Activated naive CD4-positive, alpha-beta T cell (primary cell): ENCODE measurements at regions not wholly inside any gene's neighbourhood (a gene's known extent, or its start where the extent isn't known, plus 50 kb on each side); places are given as distances from the start of the nearest gene placed in this dataset.

ENCODE experiments used
- DNase-seq, 4 experiments: peaks; one replicate each; lab custom pipeline; 2025; lab: John Stamatoyannopoulos, UW

DNA sequence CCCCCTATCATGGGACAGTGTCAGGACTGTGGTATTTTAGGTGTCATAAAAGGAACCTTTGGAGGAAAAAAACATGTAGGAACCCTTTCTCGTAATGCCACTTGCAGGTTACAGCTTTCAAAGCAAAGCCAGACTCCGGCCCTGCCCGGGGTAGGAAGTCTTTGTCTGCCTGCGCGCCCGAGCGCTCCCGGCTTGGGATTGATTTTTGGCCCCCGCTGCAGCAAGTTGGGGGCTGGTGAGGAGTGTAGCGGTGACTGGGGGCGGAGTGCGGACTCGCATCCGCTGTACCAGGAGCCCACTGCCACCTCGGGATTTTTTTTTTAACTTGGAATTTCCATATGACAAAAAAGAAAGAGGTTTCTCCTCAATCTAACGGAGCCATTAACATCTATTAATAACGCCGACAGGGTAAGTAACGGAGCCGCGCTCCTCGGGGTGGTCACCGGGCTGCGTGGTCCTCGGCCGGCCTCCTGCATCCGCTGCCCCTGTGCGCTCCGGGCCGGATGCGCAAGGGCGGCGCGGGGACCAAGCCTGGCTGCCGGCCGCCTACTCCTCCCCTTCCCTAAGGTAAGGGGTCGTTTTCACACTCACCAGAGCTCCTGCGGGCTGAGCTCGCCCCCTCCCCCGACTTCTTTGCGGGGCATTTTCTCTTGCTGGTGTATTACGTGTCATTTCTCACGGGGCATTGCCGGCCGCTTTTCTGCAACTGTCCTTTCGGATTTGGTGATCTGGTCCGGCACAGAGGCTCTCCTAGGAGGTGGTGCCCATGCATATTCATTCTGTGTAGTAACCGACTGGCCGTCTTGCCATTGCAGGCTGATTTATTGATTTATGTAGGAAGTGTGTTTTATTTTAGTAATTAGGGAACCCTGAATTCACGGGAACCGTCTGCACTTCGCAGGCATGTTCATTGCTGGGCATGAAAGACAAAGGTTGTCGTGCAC lies 219.8 kb upstream of the TOPAZ1 start:
- no peak for DNase-seq

DNA sequence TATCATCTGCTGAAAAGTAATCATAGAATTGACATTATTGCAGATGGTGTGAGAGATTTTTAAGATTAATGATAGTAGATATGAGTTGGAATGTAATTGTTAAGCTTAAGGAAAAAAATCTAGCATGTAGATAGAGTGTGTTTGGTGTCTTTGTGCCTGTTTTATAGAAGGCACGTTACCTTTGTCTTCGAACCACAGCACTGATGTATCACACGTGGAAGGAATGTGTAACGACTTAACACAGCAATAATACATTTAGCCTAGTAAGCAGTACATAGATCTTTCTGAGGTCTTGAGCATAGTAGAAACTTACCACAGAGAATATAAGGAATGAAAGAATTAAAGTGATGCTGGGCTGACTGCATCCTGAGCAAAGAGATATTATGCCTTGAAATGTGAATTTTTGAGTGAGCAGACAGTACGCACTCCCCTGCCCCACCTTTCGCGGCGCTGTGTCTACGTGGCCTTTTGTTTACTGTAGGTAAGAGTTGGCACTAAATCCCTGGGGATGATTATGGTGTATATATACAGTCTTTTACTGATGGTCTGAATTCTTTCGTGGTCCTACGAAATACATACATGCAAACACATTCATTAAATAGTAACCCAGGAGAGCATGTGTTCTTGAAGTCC lies 217.6 kb upstream of the TOPAZ1 start:
- DNase-seq: no peak

DNA sequence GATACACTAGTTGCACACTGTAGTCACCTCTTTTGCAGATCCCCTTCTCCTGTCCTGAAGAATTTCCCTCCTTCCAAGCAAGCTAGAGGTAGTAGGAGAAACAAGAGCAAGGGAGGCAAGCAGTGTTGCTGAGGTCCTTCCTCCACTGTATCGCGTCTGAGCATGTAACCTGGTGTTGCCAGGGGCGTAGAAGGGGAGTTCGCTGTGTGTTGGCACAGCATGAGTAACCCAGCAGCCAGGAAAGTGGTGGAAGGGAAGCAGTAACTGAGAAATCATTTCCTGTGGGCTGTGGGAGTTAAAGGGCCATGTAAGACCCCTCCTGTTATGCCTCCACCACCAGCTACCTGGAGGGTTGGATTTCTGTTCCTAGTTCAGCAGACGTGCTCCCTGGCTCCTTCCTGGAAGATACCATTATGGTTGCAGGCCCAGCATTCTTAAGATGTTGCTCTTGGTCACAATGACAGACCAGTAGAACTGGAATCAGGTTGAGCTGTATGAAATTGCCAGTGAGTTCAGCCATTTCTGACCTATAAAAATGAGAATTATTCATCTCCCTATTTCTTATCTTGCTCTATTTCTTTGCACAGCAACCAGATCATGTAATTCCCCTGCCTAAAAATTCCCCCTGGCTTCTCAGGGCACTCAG lies 215.3 kb upstream of the TOPAZ1 start:
- no peak for DNase-seq

DNA sequence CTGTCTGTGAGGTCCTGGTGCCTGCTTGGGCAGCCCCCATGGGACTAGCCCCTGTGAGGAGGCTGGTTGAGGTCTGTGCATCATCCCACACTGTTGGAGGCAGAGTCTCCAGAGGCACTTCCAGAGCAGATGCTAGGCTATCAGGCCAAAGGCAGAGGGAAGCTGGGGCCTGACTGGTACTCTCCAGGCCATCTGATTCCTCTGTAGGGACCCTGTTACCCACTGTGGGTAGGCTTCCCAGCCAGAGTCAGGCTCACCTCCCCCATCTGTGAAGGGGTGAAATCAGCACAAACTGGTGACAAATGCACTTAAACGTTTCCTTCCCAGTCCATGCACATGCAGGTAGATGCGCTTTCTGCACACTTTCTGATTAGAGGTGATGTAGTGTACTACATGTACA lies 212.6 kb upstream of the TOPAZ1 start:
- no peak for DNase-seq

DNA sequence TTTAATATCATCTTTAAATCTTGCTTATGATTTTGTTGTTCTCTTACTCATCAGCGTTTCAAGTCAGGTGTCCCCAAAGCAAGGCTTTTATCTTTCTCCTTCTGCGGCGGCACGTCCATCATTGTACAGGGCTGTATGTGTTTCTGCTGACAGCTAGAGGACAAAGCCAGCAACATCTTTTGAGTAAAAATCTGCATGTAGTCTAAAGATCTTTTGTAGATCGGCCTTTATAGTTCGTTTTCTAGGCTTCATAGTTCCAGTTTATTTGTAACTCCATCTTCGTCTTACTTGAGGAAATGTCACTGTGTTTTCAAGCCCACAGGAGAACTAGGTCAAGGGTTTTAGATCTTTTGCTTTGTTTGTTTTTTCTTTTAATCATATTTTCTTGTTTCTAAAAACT lies 211.4 kb upstream of the TOPAZ1 start:
- DNase-seq: no peak

DNA sequence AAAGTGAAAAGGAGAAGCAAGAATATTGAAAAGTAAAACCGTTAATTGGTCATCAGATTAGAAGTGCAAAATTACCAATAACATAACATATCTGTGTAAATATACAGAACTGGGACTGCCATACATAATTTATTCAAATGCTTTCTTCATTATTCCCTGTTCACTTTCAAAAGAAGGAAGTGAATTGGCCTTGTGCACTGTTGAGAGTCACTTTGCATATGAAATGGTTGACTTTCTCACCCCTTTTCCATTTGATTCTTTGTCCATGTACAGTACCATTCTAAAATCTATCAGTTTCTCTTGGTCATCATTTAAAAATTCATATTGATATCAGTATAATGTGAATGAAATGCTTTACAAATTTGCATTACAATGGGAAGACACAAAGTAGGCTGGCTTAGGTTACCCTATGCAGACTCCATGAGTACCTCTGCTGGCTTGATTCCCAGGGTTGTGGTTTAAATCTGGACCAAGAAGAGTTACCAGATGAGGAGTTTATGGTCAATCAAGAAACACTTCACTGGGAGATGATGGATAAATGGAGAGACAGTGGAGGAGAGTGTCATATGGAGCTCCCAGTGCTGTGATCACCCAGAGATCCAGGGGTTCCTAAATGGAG lies 210.9 kb upstream of the TOPAZ1 start:
- DNase-seq: no peak

DNA sequence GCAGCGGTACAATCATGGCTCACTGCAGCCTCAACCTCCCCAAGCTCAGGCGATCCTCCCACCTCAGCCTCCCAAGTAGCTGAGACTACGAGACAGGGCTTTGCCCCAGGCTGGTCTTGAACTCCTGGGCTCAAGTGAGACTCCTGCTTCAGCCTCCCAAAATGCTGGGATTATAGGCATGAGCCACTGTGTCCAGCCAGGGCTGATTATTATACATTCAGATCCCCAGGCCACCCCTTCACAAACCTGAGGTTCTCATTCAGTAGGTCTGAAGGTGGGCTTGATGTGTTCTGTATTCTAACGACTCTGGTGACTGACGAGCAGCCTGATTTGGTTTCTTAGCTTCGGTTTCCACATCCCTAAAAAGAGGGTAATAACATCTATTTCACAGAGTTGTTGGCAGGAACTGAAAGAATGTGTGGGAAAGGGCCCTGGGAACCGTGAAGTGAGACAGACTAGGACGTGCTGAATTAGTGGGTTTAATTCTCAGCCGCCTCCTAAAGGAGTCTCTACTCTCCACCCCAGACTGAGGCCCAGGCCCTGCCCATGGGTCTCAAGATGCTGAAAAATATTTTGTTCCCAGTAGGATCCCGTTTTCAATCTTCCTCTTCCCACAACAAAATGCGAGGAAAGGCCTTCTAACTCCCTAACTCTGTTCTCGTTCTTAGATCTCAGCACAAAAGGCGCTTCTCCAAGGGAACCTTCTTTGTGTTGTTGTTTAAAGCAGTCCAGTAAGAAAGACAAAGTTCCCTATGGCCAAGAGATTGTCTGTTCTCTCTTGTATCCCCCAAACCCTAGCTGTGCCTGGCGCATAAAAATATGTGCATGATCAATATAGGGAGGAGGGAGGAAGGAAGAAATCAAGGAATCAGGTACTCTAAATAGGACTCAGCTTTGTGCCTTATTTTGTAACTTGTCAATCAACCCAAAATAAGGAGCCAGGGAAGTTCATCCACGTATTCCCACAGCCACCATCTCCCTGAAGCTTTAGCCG lies 210.0 kb upstream of the TOPAZ1 start:
- DNase-seq: no peak

DNA sequence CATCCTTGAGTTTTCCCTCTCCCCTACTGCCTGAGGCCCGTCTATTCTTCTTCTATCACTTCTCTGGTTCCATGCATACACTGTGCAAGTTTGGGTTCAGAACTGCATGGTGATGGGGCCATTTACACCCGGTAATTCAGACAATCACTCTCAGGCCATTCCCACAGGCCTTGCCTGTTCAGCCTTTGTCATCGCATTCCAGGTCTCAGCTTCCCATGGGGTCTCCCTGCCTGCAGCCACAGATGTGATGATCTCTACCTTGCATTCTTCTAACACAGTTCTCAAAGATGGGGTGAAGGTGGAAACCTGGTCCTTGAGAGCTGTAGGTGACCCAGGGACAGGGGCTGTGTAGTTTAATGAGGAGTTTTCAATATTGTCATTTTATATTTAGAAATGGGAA lies 209.2 kb upstream of the TOPAZ1 start:
- DNase-seq: no peak

DNA sequence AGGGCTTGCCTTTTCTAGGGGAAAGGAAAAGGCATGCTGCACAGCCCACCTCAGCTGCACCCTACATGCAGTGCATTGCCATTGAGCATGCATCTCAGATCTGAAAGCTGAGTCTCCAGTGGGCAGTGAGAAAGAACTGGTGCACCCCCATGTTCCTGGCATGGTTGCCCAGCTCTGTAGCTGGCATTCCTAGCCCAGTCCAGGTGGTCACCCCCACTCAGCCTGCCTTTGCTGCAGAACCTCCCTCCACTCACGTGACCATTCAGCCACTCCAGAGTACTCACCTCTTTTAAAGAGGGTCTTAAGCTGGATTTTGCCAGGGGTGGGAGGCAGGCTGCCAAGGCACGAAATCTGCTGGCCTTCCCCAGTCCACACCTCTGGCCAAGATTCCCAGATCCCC lies 208.6 kb upstream of the TOPAZ1 start:
- no peak for DNase-seq

DNA sequence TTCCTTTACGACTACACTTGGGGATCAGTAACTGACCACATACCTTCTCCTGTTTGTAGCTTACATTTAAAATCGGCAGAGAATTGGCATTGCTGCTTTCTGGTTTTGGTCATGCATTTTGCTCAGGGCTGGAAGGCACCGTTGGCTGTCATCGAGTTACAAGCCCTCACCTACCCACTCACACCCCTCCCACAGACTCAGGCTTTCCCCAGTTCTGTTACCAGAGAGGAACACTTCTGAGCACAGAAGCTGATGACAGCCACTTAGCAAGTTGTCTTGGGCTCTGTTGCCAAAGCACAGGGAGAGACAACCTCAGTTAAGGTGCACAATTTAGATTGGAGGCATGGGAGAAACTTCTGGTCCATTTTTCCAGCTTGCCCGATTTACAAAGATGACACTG lies 204.8 kb upstream of the TOPAZ1 start:
- no peak for DNase-seq

DNA sequence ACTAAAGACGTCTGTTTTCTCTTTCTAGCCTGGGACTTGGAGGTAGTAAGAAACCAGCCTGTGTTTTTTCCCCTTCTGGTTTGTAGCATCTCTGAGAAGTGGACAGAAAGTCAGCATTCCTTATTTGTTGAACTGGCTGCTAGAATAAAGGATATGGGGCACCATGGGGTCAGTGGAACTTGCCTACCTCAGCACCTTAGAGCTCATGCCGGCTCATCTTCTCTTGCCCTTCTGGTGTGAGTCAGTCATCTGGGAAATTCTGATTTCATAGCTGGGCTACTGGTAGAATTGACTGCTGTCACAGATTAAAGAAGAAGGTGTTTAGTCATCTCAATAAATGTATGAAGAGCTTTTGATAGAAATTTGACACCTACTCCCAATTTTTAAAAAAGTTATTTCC lies 202.7 kb upstream of the TOPAZ1 start:
- DNase-seq: no peak

DNA sequence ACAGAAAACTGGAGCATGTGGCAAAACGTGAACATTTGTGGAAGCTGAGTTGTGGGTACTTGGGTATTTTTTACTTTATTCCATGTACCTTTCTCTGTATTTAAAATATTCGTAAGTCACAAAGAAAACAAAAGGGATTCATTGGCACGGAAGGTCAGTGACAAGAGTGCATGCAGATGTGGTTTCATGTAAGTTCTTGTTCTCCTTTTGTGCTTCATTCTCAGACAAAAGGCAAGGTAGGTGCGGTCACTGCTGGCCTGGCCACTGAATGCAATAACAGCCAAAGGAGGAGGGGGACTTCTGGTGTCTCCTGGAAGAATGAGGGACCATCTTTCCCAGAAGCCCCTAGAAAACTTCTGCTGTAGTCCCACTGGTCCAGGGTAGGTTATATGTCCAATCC lies 200.0 kb upstream of the TOPAZ1 start:
- no peak for DNase-seq

DNA sequence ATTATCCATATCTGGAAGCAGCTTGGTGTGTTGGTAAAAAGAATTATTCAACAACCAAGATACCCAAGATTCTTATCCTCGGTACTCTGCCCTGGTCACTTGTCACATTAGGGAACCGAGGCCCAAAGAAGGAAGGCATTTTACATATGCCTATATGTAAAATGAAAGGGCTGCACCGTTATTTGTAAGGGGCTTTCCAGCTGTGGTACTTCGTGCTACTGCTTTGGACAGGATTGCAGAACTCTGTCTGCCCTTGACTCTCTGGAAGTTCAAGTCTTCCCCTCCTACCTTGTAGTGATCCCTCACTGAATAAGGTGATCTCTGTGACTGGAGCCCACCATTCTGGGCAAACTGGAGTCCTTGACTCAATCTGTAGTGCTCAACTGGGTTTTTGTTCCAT lies 198.9 kb upstream of the TOPAZ1 start:
- DNase-seq: no peak

DNA sequence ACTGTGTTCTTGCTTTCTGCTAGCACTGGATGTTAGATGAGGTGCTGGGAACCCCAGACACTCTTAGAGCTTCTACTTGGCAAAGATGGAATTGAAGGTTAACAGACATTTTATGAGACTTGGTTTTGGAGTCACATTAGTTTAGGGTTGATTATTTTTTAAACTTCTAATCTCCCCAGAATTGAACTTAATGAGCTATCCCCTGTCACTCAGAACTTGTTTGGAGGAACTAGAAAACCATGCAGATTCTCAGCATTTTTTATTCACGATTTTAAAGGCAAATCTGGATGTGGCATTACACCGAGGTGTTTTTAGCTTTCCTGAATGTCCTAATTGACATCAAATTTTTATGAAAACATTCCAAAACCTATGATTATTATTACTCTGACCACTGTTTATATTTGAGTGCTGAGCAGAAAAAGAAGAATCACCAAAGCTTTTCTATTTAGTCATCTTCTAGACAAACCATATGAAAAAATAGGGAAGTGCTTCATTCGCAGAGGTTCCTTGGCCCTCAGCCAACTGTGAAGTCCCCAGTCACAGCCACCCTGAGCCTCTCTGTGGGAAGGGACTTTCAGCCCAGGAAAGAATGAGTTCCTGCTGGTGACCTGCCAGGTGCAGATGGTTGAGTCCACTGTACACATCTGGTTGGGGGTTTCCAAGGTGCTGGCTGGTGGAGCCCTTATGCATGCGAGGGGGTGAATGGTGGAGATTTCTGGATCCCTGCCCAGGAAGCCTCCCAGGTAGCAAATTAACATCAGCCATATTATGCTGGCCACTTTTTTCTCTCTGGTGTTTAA lies 196.0 kb upstream of the TOPAZ1 start:
- DNase-seq: no peak

DNA sequence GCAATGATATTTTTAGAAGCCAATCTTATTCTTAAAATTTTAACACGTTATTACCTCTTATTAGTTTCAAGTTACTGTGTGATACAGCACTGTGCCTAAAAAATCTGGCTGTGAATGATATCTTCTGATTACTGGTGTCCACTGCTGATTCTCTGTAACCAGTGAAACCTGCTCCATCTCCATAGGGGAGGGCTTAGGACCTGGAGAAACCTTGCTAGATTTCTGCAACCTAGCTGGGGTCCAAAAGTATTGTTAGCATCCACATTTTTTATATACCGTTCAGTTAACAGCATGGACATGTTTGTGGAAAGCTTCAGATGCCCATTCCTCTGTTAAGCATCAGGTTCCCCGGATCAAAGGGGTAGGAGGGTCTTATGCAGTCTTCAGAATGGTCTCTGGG lies 193.9 kb upstream of the TOPAZ1 start:
- DNase-seq: no peak

DNA sequence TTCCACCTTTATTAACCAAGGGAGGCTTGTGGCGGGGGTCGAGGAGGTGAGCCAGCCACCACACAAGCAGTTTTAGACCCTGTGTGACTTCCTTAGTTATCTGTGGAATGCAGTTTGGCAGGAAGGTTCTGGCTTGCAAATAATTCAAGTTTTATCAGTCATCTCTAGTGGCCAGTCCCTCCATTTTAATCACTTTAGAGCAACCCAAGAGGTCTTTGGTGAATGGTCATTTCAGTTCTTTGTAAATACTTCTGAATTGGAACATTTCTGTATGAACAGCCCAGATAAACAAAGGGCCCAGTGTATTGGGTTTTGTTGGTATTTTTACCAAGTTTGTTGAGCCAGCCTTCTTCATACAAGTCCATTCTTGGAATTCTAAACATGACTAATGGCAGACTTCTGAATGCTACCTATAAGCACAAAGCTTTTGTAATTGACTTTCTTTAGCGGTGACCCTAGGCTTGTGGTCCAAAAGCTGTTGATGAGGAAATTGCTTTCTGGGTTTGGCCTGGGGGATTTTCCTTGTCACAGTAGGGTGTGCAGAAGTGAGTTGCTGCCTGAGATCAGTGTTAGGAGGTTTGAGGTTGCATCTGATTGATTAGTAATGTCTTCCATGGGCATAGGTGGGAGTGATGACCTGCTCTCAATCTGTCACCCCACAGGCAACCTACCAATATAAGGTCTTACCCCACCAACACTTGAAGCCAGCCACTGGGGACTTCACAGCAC lies 193.3 kb upstream of the TOPAZ1 start:
- DNase-seq: no peak

DNA sequence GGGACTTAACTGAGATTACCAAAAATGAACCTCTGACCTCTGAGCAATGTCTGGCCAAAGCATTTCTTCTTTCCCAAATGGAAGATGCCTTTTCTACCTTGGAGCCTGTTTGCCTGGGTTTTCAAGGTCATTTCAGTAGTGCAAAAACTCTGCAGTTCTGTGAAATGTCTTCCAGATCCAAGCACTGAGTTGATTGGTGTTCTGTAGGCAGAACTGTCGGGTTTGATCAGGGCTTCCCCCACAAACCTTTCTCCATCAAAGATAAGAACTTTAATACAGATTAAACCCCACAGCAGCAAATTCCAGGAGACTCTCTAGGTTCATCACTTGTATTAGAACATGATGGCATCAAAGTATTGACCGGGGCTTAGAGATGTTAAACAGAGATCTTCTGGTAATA lies 192.7 kb upstream of the TOPAZ1 start:
- DNase-seq: no peak

DNA sequence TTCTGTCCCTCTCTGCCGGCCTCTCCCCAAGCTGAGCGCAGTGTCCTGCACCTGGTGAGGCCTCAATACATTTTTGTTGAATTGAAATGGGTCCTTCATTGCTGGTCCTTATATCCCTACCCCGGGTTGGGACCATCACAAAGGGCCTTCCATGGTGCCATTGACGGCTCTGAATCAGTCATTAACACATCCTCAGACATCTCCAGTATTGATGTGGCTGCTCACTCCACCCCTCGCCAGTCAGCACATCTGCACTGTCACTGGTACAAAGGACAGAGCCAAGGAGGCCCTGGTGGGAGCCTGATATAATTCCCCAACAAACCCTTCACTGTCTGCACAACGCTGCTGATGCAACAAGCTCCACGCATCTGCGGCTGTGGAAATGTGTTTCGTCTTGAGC lies 191.6 kb upstream of the TOPAZ1 start:
- no peak for DNase-seq

DNA sequence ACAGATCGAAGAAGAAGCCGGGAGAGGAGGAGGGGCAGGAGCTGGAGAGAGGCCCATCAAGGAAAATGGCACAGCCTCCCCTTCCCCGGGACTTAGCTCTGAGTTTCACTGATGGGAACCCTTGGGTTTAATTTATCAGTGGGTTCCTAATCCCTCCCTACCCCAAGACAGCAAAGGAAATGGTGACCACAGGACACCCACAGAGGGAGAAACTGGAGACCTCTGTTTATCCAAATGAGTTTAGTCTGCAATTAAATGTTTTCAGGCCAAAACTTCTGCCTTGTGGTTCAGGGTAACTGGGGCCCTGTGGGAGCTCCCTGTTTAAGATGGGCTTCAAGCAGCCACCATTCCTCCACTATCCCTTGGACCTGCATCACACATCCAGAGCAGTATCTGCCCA lies 190.8 kb upstream of the TOPAZ1 start:
- no peak for DNase-seq

DNA sequence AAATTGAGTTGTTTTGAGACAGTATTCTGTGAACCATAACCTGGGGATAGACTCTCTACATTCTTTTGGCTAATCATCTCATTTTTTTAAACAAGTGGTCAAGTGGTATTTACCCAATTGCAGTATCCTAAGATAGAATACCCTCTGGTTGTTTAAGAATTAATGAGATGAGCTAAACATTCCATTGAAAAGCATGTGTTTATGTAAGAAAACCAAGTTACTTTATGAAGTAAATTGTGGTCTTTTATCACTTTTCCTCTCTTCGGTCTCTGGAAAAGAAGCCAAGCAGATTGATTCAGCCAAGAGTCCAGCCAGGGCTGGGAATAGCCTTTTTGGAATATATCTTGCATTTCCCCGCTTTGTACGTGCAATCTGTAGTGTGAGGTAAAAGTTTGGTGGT lies 185.7 kb upstream of the TOPAZ1 start:
- DNase-seq: no peak
